DND-41 (cell line): ENCODE measurements at regions not wholly inside any gene's neighbourhood (a gene's known extent, or its start where the extent isn't known, plus 50 kb on each side); places are given as distances from the start of the nearest gene placed in this dataset.

Source experiments
- EZH2 ChIP-seq: IDR thresholded peaks from 3 replicates; pipeline ENCODE4 v1.6.1; 2012; ENCODE audit warnings: borderline replicate concordance, low read depth, mild to moderate bottlenecking, moderate library complexity, low read length, inconsistent platforms; ENCODE audit not compliant: severe bottlenecking
- TF ChIP-seq, protein P1 (sequence below): IDR thresholded peaks from 2 replicates; pipeline ENCODE4 v1.5.1; 2012; ENCODE audit warnings: borderline replicate concordance, low read length, moderate library complexity, mild to moderate bottlenecking; ENCODE audit not compliant: poor library complexity, severe bottlenecking; ENCODE audit errors: extremely low read depth

DNA sequence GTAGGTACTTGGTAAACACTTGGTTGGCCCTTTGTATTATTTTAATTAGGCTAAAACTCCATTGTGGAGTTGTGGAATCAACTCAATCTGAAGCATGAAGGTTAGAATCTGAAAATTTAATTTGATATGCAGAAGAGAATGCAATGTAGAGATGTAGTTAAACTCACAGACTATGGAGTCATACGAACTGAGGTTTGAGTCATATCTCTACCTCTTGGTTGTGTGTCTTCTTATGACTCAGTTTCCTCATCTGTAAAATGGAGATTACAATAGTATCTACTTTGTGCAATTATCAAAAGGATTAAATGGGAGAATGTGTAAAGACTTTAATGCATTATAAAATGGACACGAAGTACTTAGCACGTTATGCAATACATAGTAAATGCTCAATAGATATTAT, 146.0 kb upstream of the IFNG-AS1 start:
- TF ChIP-seq, protein P1, sequence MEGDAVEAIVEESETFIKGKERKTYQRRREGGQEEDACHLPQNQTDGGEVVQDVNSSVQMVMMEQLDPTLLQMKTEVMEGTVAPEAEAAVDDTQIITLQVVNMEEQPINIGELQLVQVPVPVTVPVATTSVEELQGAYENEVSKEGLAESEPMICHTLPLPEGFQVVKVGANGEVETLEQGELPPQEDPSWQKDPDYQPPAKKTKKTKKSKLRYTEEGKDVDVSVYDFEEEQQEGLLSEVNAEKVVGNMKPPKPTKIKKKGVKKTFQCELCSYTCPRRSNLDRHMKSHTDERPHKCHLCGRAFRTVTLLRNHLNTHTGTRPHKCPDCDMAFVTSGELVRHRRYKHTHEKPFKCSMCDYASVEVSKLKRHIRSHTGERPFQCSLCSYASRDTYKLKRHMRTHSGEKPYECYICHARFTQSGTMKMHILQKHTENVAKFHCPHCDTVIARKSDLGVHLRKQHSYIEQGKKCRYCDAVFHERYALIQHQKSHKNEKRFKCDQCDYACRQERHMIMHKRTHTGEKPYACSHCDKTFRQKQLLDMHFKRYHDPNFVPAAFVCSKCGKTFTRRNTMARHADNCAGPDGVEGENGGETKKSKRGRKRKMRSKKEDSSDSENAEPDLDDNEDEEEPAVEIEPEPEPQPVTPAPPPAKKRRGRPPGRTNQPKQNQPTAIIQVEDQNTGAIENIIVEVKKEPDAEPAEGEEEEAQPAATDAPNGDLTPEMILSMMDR, result no peak
- no peak for TF ChIP-seq EZH2
